SW 1271 (cell line): ENCODE measurements at regions not wholly inside any gene's neighbourhood (a gene's known extent, or its start where the extent isn't known, plus 50 kb on each side); places are given as distances from the start of the nearest gene placed in this dataset.

Experiments
- DNase-seq, 2 experiments: peaks; one replicate each; lab custom pipeline; 2025; lab: John Stamatoyannopoulos, UW

- DNase-seq: no peak
Measured at GRCh38 chr9:95667789-95668188, 151.0 kb upstream of the PTCH1 start.

- DNase-seq: no peak
Measured at GRCh38 chr9:95666785-95667155, 150.0 kb upstream of the PTCH1 start.

- no peak for DNase-seq
Measured at GRCh38 chr9:95666096-95666784, 149.5 kb upstream of the PTCH1 start.

GRCh38 chr9:95653246-95653645 is 136.5 kb upstream of the PTCH1 start:
- DNase-seq: no peak

- DNase-seq: no peak
Measured at GRCh38 chr9:95650720-95651119, 133.9 kb upstream of the PTCH1 start.

- DNase-seq: no peak
Measured at GRCh38 chr9:95649801-95650213, 133.0 kb upstream of the PTCH1 start.

- no peak for DNase-seq
Measured at GRCh38 chr9:95648225-95648624, 131.5 kb upstream of the PTCH1 start.

- no peak for DNase-seq
Measured at GRCh38 chr9:95645992-95646391, 129.2 kb upstream of the PTCH1 start.

- DNase-seq: no peak
Measured at GRCh38 chr9:95645579-95645978, 128.8 kb upstream of the PTCH1 start.

- DNase-seq: no peak
Measured at GRCh38 chr9:95644377-95644776, 127.6 kb upstream of the PTCH1 start.

- no peak for DNase-seq
Measured at GRCh38 chr9:95643619-95644018, 126.8 kb upstream of the PTCH1 start.

- no peak for DNase-seq
Measured at GRCh38 chr9:95642189-95642588, 125.4 kb upstream of the PTCH1 start.

GRCh38 chr9:95641586-95641985 is 124.8 kb upstream of the PTCH1 start:
- DNase-seq: no peak

GRCh38 chr9:95640336-95640735 is 123.6 kb upstream of the PTCH1 start:
- no peak for DNase-seq

GRCh38 chr9:95635986-95636671 is 119.4 kb upstream of the PTCH1 start:
- no peak for DNase-seq

GRCh38 chr9:95634536-95634935 is 117.8 kb upstream of the PTCH1 start:
- no peak for DNase-seq

GRCh38 chr9:95634114-95634513 is 117.3 kb upstream of the PTCH1 start:
- no peak for DNase-seq

- no peak for DNase-seq
Measured at GRCh38 chr9:95629585-95629984, 112.8 kb upstream of the PTCH1 start.

- no peak for DNase-seq
Measured at GRCh38 chr9:95627802-95628201, 111.0 kb upstream of the PTCH1 start.

GRCh38 chr9:95626885-95627558 is 110.3 kb upstream of the PTCH1 start:
- peak; percentile 7 to 10 for DNase-seq

- no peak for DNase-seq
Measured at GRCh38 chr9:95626341-95626740, 109.6 kb upstream of the PTCH1 start.

GRCh38 chr9:95623640-95624039 is 106.9 kb upstream of the PTCH1 start:
- no peak for DNase-seq

- no peak for DNase-seq
Measured at GRCh38 chr9:95620722-95621121, 104.0 kb upstream of the PTCH1 start.
